CD4-positive, alpha-beta T cell (primary cell): ENCODE measurements at regions not wholly inside any gene's neighbourhood (a gene's known extent, or its start where the extent isn't known, plus 50 kb on each side); places are given as distances from the start of the nearest gene placed in this dataset.

Experiments
- ATAC-seq: fragments of 200-7000 bp; cut with Tn5 transposase; one replicate; pipeline ENCODE4 v1.10.0; 2022; ENCODE audit warnings: mild to moderate bottlenecking; ENCODE audit not compliant: poor library complexity
- CTCF ChIA-PET: fragments of 350-600 bp; sonication (Branson Sonifier 250); formaldehyde crosslinking; loops from one replicate; lab custom pipeline; 2021; ENCODE audit warnings: antibody characterized with exemption, inconsistent platforms; lab: Charles Lee
- POLR2A ChIA-PET: fragments of 350-600 bp; sonication (Branson Sonifier 250); formaldehyde crosslinking; loops from one replicate; lab custom pipeline; 2021; ENCODE audit warnings: antibody characterized with exemption, inconsistent platforms; lab: Charles Lee
- DNase-seq, 14 experiments: peaks; one replicate each; pipeline ENCODE4 v3.0.0-alpha.2; 2013 to 2020; ENCODE audit warnings: mixed read lengths in 2 of 14
- H3K27ac ChIP-seq, 2 donors: one replicate each; pipeline versions ENCODE4 v1.5.1 to v1.7.0; 2013; ENCODE audit warnings: low read length in 2 of 2, low read depth in 1 of 2, mild to moderate bottlenecking in 1 of 2
- H3K27me3 ChIP-seq, 2 experiments: 1 replicate in 1 of 2; 2 replicates in 1 of 2; pipeline versions ENCODE4 v1.6.1 to v1.7.0; 2013; ENCODE audit warnings: low read length in 2 of 2, control low read depth in 1 of 2, mild to moderate bottlenecking in 1 of 2, moderate library complexity in 1 of 2; ENCODE audit not compliant: insufficient read depth in 2 of 2, control insufficient read depth in 1 of 2
- H3K36me3 ChIP-seq: one replicate; pipeline ENCODE4 v1.6.1; 2013; ENCODE audit warnings: low read length, control low read depth; ENCODE audit not compliant: insufficient read depth
- H3K4me1 ChIP-seq: one replicate; pipeline ENCODE4 v1.6.1; 2013; ENCODE audit warnings: low read length, control low read depth; ENCODE audit not compliant: insufficient read depth
- H3K4me3 ChIP-seq: one replicate; pipeline ENCODE4 v1.5.1; 2013; ENCODE audit warnings: mild to moderate bottlenecking, low read length, moderate library complexity
- H3K9me3 ChIP-seq, 2 experiments: 1 replicate in 1 of 2; 2 replicates in 1 of 2; pipeline versions ENCODE4 v1.6.1 to v1.7.0; 2013; ENCODE audit warnings: low read length in 2 of 2, mild to moderate bottlenecking in 2 of 2, control low read depth in 1 of 2, moderate library complexity in 1 of 2; ENCODE audit not compliant: control insufficient read depth in 1 of 2, insufficient read depth in 1 of 2
- H3K27ac Mint-ChIP-seq: one replicate; pipeline ENCODE4 v1.8.0; 2020; ENCODE audit warnings: mixed read lengths
- H3K27me3 Mint-ChIP-seq: one replicate; pipeline ENCODE4 v1.8.0; 2021; ENCODE audit warnings: mixed read lengths
- H3K36me3 Mint-ChIP-seq: one replicate; pipeline ENCODE4 v1.8.0; 2021; ENCODE audit warnings: low read depth, mixed read lengths
- H3K4me1 Mint-ChIP-seq: one replicate; pipeline ENCODE4 v1.8.0; 2021; ENCODE audit warnings: low read depth, mixed read lengths
- H3K4me3 Mint-ChIP-seq: one replicate; pipeline ENCODE4 v1.8.0; 2020; ENCODE audit warnings: mild to moderate bottlenecking, mixed read lengths
- H3K9me3 Mint-ChIP-seq: one replicate; pipeline ENCODE4 v1.8.0; 2020; ENCODE audit warnings: mixed read lengths
- CTCF ChIP-seq: fragments of 200-600 bp; IDR thresholded peaks from one replicate; pipeline ENCODE4 v1.8.0; 2022; ENCODE audit warnings: antibody characterized with exemption, mild to moderate bottlenecking
- intact Hi-C, 2 experiments: fragments of 100-400 bp; cut with DNase I in 1 of 2; cut with micrococcal nuclease in 1 of 2; formaldehyde crosslinking; loops; one replicate each; pipeline versions ENCODE4 v1.15.1 to v1.9.0; 2023 to 2025; cut with DNase I, micrococcal nuclease

GRCh38 chr21:28160378-28160777 lies 832.3 kb downstream of the LTN1 start:
- no peaks in the 10 kb centered on the region for H3K4me1 Mint-ChIP-seq
- intact Hi-C loops, result no loop called here
- DNase-seq (no peak), ATAC-seq (no peak)
- Histone ChIP-seq H3K4me1 (no peaks in the 10 kb centered on the region), H3K27ac (no peak overlapping the region), H3K27me3 (no peaks in the 10 kb centered on the region), H3K36me3 (no peaks in the 10 kb centered on the region), H3K4me3 (no peak overlapping the region), H3K9me3 (no peaks in the 10 kb centered on the region)
- H3K36me3 Mint-ChIP-seq, result no peaks in the 10 kb centered on the region
- POLR2A ChIA-PET, result no interaction called here
- CTCF ChIA-PET, result no interaction called here
- no peaks in the 10 kb centered on the region for H3K27me3 Mint-ChIP-seq
- H3K4me3 Mint-ChIP-seq, result no peak overlapping the region
- no peak overlapping the region for H3K27ac Mint-ChIP-seq
- no peak for TF ChIP-seq CTCF
- no peaks in the 10 kb centered on the region for H3K9me3 Mint-ChIP-seq

- no peak for ATAC-seq
- no peaks in the 10 kb centered on the region for H3K9me3 Mint-ChIP-seq
- Histone ChIP-seq H3K27ac (no peak overlapping the region), H3K9me3 (no peaks in the 10 kb centered on the region), H3K4me1 (no peaks in the 10 kb centered on the region), H3K4me3 (no peak overlapping the region), H3K27me3 (no peaks in the 10 kb centered on the region), H3K36me3 (no peaks in the 10 kb centered on the region)
- no peak for TF ChIP-seq CTCF
- no peaks in the 10 kb centered on the region for H3K36me3 Mint-ChIP-seq
- no peak overlapping the region for H3K4me3 Mint-ChIP-seq
- H3K27ac Mint-ChIP-seq, result no peak overlapping the region
- CTCF ChIA-PET, result no interaction called here
- DNase-seq, result no peak
- no peaks in the 10 kb centered on the region for H3K27me3 Mint-ChIP-seq
- no peaks in the 10 kb centered on the region for H3K4me1 Mint-ChIP-seq
- intact Hi-C loops, result no loop called here
- POLR2A ChIA-PET, result no interaction called here
Measured at GRCh38 chr21:28159396-28159795, 833.3 kb downstream of the LTN1 start.

- Mint-ChIP-seq H3K27ac (no peak overlapping the region), H3K9me3 (no peaks in the 10 kb centered on the region), H3K4me3 (no peak overlapping the region), H3K36me3 (no peaks in the 10 kb centered on the region), H3K4me1 (no peaks in the 10 kb centered on the region), H3K27me3 (no peaks in the 10 kb centered on the region)
- ATAC-seq (no peak), DNase-seq (no peak)
- Histone ChIP-seq H3K27me3 (no peaks in the 10 kb centered on the region), H3K4me1 (no peaks in the 10 kb centered on the region), H3K4me3 (no peak overlapping the region), H3K9me3 (no peaks in the 10 kb centered on the region), H3K36me3 (no peaks in the 10 kb centered on the region), H3K27ac (no peak overlapping the region)
- POLR2A ChIA-PET, result no interaction called here
- CTCF ChIA-PET, result no interaction called here
- intact Hi-C loops, result no loop called here
- no peak for TF ChIP-seq CTCF
Measured at GRCh38 chr21:28156590-28156989, 836.1 kb downstream of the LTN1 start.
